IMR-90 (cell line): ENCODE measurements at regions not wholly inside any gene's neighbourhood (a gene's known extent, or its start where the extent isn't known, plus 50 kb on each side); places are given as distances from the start of the nearest gene placed in this dataset.

Experiments
- ATAC-seq: fragments of 200-7000 bp; cut with Tn5 transposase; 2 replicates; pipeline ENCODE4 v1.9.1; 2020; ENCODE audit warnings: low read depth, mild to moderate bottlenecking, moderate library complexity
- BruUV-seq: library from RNA; stranded (reverse); fragments of 400-500 nt; replicated peaks from 2 replicates; lab custom pipeline; 2021; lab: Mats Ljungman, UMichigan
- CTCF ChIA-PET: fragments of 300-600 bp; formaldehyde crosslinking; extraction: SDS; loops from one replicate; lab custom pipeline; 2021; ENCODE audit warnings: antibody characterized with exemption; lab: Yijun Ruan, JAX
- POLR2A ChIA-PET: fragments of 300-600 bp; sonication (Branson Sonifier 250); formaldehyde crosslinking; loops from one replicate; lab custom pipeline; 2022; ENCODE audit warnings: antibody characterized with exemption; ENCODE audit not compliant: unreplicated experiment; lab: Charles Lee
- DNase-seq: peaks from one replicate; pipeline ENCODE4 v3.0.0; 2013
- H2AFZ ChIP-seq: replicated peaks from 2 replicates; pipeline ENCODE3; 2013; ENCODE audit warnings: low read length, mild to moderate bottlenecking; ENCODE audit not compliant: poor library complexity
- H2AK5ac ChIP-seq: 2 replicates; pipeline ENCODE4 v1.6.1; 2013; ENCODE audit warnings: low read depth, low read length, inconsistent platforms
- H2AK9ac ChIP-seq: replicated peaks from 2 replicates; pipeline ENCODE3; 2013; ENCODE audit warnings: mild to moderate bottlenecking, low read depth, low read length, moderate library complexity; ENCODE audit not compliant: poor library complexity
- H2BK120ac ChIP-seq: 2 replicates; pipeline ENCODE4 v1.6.1; 2013; ENCODE audit warnings: low read depth, low read length, inconsistent platforms
- H2BK15ac ChIP-seq: 3 replicates; pipeline ENCODE4 v1.6.1; 2013; ENCODE audit warnings: low read depth, low read length, inconsistent platforms
- H2BK20ac ChIP-seq: 2 replicates; pipeline ENCODE4 v1.6.1; 2013; ENCODE audit warnings: low read depth, mild to moderate bottlenecking, inconsistent platforms, low read length, moderate library complexity
- H2BK5ac ChIP-seq: 2 replicates; pipeline ENCODE4 v1.6.1; 2013; ENCODE audit warnings: mild to moderate bottlenecking, low read depth, low read length, inconsistent platforms; ENCODE audit not compliant: poor library complexity, severe bottlenecking
- H3K14ac ChIP-seq: replicated peaks from 2 replicates; pipeline ENCODE4 v1.6.1; 2013; ENCODE audit warnings: low read depth, low read length, inconsistent platforms
- H3K18ac ChIP-seq: 2 replicates; pipeline ENCODE4 v1.6.1; 2013; ENCODE audit warnings: low read depth, low read length, control low read depth
- H3K23ac ChIP-seq: 2 replicates; pipeline ENCODE4 v1.6.1; 2013; ENCODE audit warnings: low read depth, low read length, inconsistent platforms
- H3K27ac ChIP-seq: 2 replicates; pipeline ENCODE4 v1.5.1; 2013; ENCODE audit warnings: mild to moderate bottlenecking, control low read depth, low read length; ENCODE audit not compliant: insufficient read depth
- H3K27me3 ChIP-seq: 2 replicates; pipeline ENCODE4 v1.6.1; 2013; ENCODE audit warnings: low read length; ENCODE audit not compliant: control insufficient read depth, insufficient read depth
- H3K36me3 ChIP-seq: 2 replicates; pipeline ENCODE4 v1.6.1; 2013; ENCODE audit warnings: low read length, mixed read lengths; ENCODE audit not compliant: control insufficient read depth, insufficient read depth
- H3K4ac ChIP-seq: 2 replicates; pipeline ENCODE4 v1.6.1; 2013; ENCODE audit warnings: low read depth, low read length, inconsistent platforms
- H3K4me1 ChIP-seq: 2 replicates; pipeline ENCODE4 v1.6.1; 2013; ENCODE audit warnings: low read length, mixed read lengths; ENCODE audit not compliant: control insufficient read depth, insufficient read depth
- H3K4me2 ChIP-seq: 2 replicates; pipeline ENCODE4 v1.6.1; 2013; ENCODE audit warnings: low read depth, mild to moderate bottlenecking, control low read depth, low read length, moderate library complexity
- H3K4me3 ChIP-seq: 2 replicates; pipeline ENCODE4 v1.5.1; 2013; ENCODE audit warnings: low read depth, mild to moderate bottlenecking, control low read depth, low read length, moderate library complexity; ENCODE audit not compliant: insufficient read depth
- H3K56ac ChIP-seq: 2 replicates; pipeline ENCODE4 v1.6.1; 2013; ENCODE audit warnings: low read length, inconsistent platforms; ENCODE audit not compliant: insufficient read depth; ENCODE audit errors: extremely low read depth
- H3K79me1 ChIP-seq, 2 experiments: 2 replicates each; pipeline ENCODE4 v1.6.1; 2013; ENCODE audit warnings: low read length in 2 of 2, inconsistent platforms in 1 of 2, low read depth in 1 of 2
- H3K9ac ChIP-seq: 2 replicates; pipeline ENCODE4 v1.6.1; 2013; ENCODE audit warnings: low read depth, low read length, control low read depth
- H3K9me1 ChIP-seq: 2 replicates; pipeline ENCODE4 v1.6.1; 2013; ENCODE audit warnings: low read length, inconsistent platforms; ENCODE audit not compliant: insufficient read depth
- H3K9me3 ChIP-seq: 2 replicates; pipeline ENCODE4 v1.6.1; 2013; ENCODE audit warnings: low read length; ENCODE audit not compliant: control insufficient read depth, insufficient read depth
- H4K20me1 ChIP-seq: 2 replicates; pipeline ENCODE4 v1.6.1; 2013; ENCODE audit warnings: low read length, inconsistent platforms; ENCODE audit not compliant: insufficient read depth
- H4K5ac ChIP-seq: 2 replicates; pipeline ENCODE4 v1.6.1; 2013; ENCODE audit warnings: mild to moderate bottlenecking, low read depth, low read length, control low read depth
- H4K8ac ChIP-seq, 2 experiments: 2 replicates each; pipeline ENCODE4 v1.6.1; 2013; ENCODE audit warnings: low read depth in 2 of 2, low read length in 2 of 2, control low read depth in 1 of 2, inconsistent platforms in 1 of 2
- H4K91ac ChIP-seq: 2 replicates; pipeline ENCODE4 v1.6.1; 2013; ENCODE audit warnings: low read depth, low read length, inconsistent platforms; ENCODE audit not compliant: insufficient read depth
- BHLHE40 ChIP-seq: fragments of 150-350 bp; IDR thresholded peaks from 2 replicates; pipeline ENCODE4 v1.6.1; 2016; ENCODE audit warnings: mild to moderate bottlenecking, low read depth, low read length
- CEBPB ChIP-seq: IDR thresholded peaks from 2 replicates; pipeline ENCODE4 v1.6.1; 2012; ENCODE audit warnings: low read depth, low read length, improper control_type of control experiment
- CHD1 ChIP-seq: IDR thresholded peaks from 2 replicates; pipeline ENCODE4 v1.6.1; 2012; ENCODE audit warnings: low read depth, low read length, improper control_type of control experiment
- ELK1 ChIP-seq: fragments of 150-350 bp; IDR thresholded peaks from 2 replicates; pipeline ENCODE4 v1.6.1; 2016; ENCODE audit warnings: low read depth, mild to moderate bottlenecking, low read length, moderate library complexity, borderline replicate concordance
- FOS ChIP-seq: fragments of 150-350 bp; IDR thresholded peaks from 2 replicates; pipeline ENCODE4 v1.6.1; 2016; ENCODE audit warnings: low read depth, low read length
- MAFK ChIP-seq: IDR thresholded peaks from 2 replicates; pipeline ENCODE4 v1.6.1; 2012; ENCODE audit warnings: low read depth, low read length, improper control_type of control experiment
- MXI1 ChIP-seq: IDR thresholded peaks from 2 replicates; pipeline ENCODE4 v1.6.1; 2012; ENCODE audit warnings: low read depth, mild to moderate bottlenecking, low read length, moderate library complexity, borderline replicate concordance
- POLR2A ChIP-seq: IDR thresholded peaks from 2 replicates; pipeline ENCODE4 v1.6.1; 2012; ENCODE audit warnings: mild to moderate bottlenecking, low read depth, low read length
- RAD21 ChIP-seq: IDR thresholded peaks from 2 replicates; pipeline ENCODE4 v1.6.1; 2012; ENCODE audit warnings: low read length, improper control_type of control experiment
- RCOR1 ChIP-seq: IDR thresholded peaks from 2 replicates; pipeline ENCODE4 v1.6.1; 2012; ENCODE audit warnings: mild to moderate bottlenecking, low read length, improper control_type of control experiment; ENCODE audit not compliant: insufficient replicate concordance
- RFX5 ChIP-seq: IDR thresholded peaks from 2 replicates; pipeline ENCODE4 v1.8.0; 2012; ENCODE audit warnings: low read depth, mild to moderate bottlenecking, low read length, moderate library complexity
- SMC3 ChIP-seq: fragments of 150-350 bp; IDR thresholded peaks from 2 replicates; pipeline ENCODE4 v1.6.1; 2016; ENCODE audit warnings: low read depth, mild to moderate bottlenecking, antibody characterized with exemption, low read length, moderate library complexity
- USF2 ChIP-seq: fragments of 150-350 bp; IDR thresholded peaks from 2 replicates; pipeline ENCODE4 v1.6.1; 2017; ENCODE audit warnings: mild to moderate bottlenecking, antibody characterized with exemption, low read length, low read depth
- WGBS, 2 experiments: methylation state at CpG; one replicate each; pipeline versions ENCODE4 v1.1.5 to v1.1.7; 2013; ENCODE audit warnings: missing lambda C conversion rate in 2 of 2; ENCODE audit not compliant: insufficient read length in 1 of 2; ENCODE audit errors: extremely low coverage in 2 of 2; 5-methylcytosine and 5-hydroxymethylcytosine counted together
- dilution Hi-C: fragments of 300-500 bp; cut with HindIII; formaldehyde crosslinking; loops from one replicate; pipeline ENCODE4 v1.14.3; 2018; ENCODE audit warnings: low sequenced_read_pairs; ENCODE audit not compliant: unreplicated experiment
- in situ Hi-C: fragments of 300-500 bp; cut with MboI; formaldehyde crosslinking; loops from 3 replicates; pipeline ENCODE4 v1.14.3; 2019; ENCODE audit warnings: low sequenced_read_pairs, inconsistent platforms, mixed read lengths
- intact Hi-C: fragments of 100-400 bp; cut with micrococcal nuclease; formaldehyde crosslinking; loops from 2 replicates; pipeline ENCODE4 v1.10.0; 2022

GRCh38 chr3:132980102-132980501 lies 58.1 kb upstream of the TMEM108 start:
- Histone ChIP-seq H2BK5ac (no peak overlapping the region), H4K8ac (no peak overlapping the region), H3K27me3 (no peaks in the 10 kb centered on the region), H3K27ac (no peak overlapping the region), H3K4me1 (no peaks in the 10 kb centered on the region), H3K4me3 (no peak overlapping the region), H3K36me3 (no peaks in the 10 kb centered on the region), H2AFZ (no peak overlapping the region), H2AK9ac (no peak overlapping the region), H4K91ac (no peak overlapping the region), H4K5ac (no peak overlapping the region), H4K20me1 (no peaks in the 10 kb centered on the region), H3K23ac (no peak overlapping the region), H3K9ac (no peak overlapping the region), H3K14ac (no peak overlapping the region), H2BK20ac (no peak overlapping the region), H3K18ac (no peak overlapping the region), H2AK5ac (no peak overlapping the region), H3K4ac (no peak overlapping the region), H2BK120ac (no peak overlapping the region), H3K9me3 (no peaks in the 10 kb centered on the region), H3K9me1 (no peaks in the 10 kb centered on the region), H2BK15ac (no peak overlapping the region), H3K4me2 (no peak overlapping the region), H3K56ac (no peak overlapping the region), H3K79me1 (no peaks in the 10 kb centered on the region)
- no TSS peak for BruUV-seq
- dilution Hi-C loops, result no loop called here
- no peak for DNase-seq
- no peak for ATAC-seq
- TF ChIP-seq MXI1 (no peak), SMC3 (no peak), BHLHE40 (no peak), RFX5 (no peak), FOS (no peak), POLR2A (no peak), RAD21 (no peak), RCOR1 (no peak), USF2 (no peak), MAFK (no peak), CHD1 (no peak), CEBPB (no peak), ELK1 (no peak)
- CTCF ChIA-PET, result no interaction called here
- intact Hi-C loops, result no loop called here
- in situ Hi-C loops, result no loop called here
- WGBS, 2 experiments, result no CpG with 5 or more reads among the region's 2 CpGs
- POLR2A ChIA-PET, result no interaction called here
